ENCODE measurements at regions not wholly inside any gene's neighbourhood (a gene's known extent, or its start where the extent isn't known, plus 50 kb on each side); places are given as distances from the start of the nearest gene placed in this dataset.

DNA sequence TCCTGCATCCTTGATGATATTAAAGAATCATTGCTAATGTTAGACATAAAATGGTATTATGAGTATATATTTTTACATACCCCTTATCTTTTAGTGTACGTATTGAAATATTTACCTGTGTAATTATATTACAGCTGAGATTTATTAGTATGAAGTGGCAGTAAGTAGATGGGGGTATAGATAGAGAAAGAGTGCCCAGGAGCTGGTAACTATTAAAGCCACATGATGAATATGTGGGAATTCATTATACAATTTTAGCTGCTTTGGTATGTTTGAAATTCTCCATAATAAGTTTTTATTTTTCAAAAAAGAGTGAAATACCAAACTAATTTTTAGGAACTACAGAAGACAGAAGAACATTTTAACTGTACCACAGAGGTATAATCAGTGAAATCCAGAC, 339.0 kb downstream of the PLPP3 start:
- WGBS (ENCODE audit: extremely low coverage, insufficient read length, low lambda C conversion rate), result no CpG with 5 or more reads among the region's 1 CpG
- Histone ChIP-seq H3K23ac (ENCODE audit: insufficient read length, low read depth, low read length) (no peak overlapping the region), H3K27me3 (ENCODE audit: insufficient read depth, low read length) (no peaks in the 10 kb centered on the region), H3K79me1 (ENCODE audit: insufficient read depth, low read depth, low read length, poor library complexity, severe bottlenecking) (no peaks in the 10 kb centered on the region), H2BK5ac (ENCODE audit: insufficient read length, low read length) (no peak overlapping the region), H3K14ac (ENCODE audit: insufficient read depth, low read length) (no peak overlapping the region), H3K9ac (ENCODE audit: extremely low read depth, insufficient read length, low read length) (no peak overlapping the region), H2BK15ac (ENCODE audit: low read depth, low read length) (no peak overlapping the region), H2AK5ac (ENCODE audit: insufficient read length, low read length) (no peak overlapping the region), H4K20me1 (ENCODE audit: control insufficient read depth, insufficient read depth, insufficient read length) (no peaks in the 10 kb centered on the region), H3K27ac (ENCODE audit: insufficient read length, low read depth, low read length) (no peak overlapping the region), H3K23me2 (ENCODE audit: insufficient read length, low read depth, low read length, poor library complexity, severe bottlenecking) (no peaks in the 10 kb centered on the region), H3K4ac (ENCODE audit: low read depth, low read length) (no peak overlapping the region), H4K91ac (ENCODE audit: insufficient read length, low read depth, low read length) (no peak overlapping the region), H3K4me1 (ENCODE audit: insufficient read depth, low read length) (no peaks in the 10 kb centered on the region), H2BK20ac (ENCODE audit: low read depth, low read length, poor library complexity, severe bottlenecking) (no peak overlapping the region), H2BK120ac (ENCODE audit: low read depth, low read length, poor library complexity, severe bottlenecking) (no peak overlapping the region), H3K18ac (ENCODE audit: insufficient read length, low read depth, low read length) (no peak overlapping the region), H2BK12ac (ENCODE audit: insufficient read length, low read depth, low read length) (no peak overlapping the region), H2AFZ (ENCODE audit: low read length) (no peak overlapping the region), H3T11ph (ENCODE audit: low read length) (no peak overlapping the region), H4K8ac (replicated peaks; ENCODE audit: insufficient read length, low read depth, low read length) (no peak overlapping the region), H3K56ac (ENCODE audit: insufficient read length, low read depth, low read length) (no peak overlapping the region), H4K5ac (ENCODE audit: insufficient read length, low read depth, low read length) (no peak overlapping the region), H3K4me2 (ENCODE audit: insufficient read depth, insufficient read length, low read length) (no peak overlapping the region), H3K9me3 (ENCODE audit: control insufficient read depth, low read depth, low read length) (no peaks in the 10 kb centered on the region), H3K79me2 (ENCODE audit: insufficient read depth, low read length) (no peaks in the 10 kb centered on the region)
- Mint-ChIP-seq H3K9me3 (peaks cover 17 to 27% of the 10 kb centered on the region in 2 experiments), H3K4me1 (no peaks in the 10 kb centered on the region), H3K27ac (no peak overlapping the region), H3K4me3 (no peak overlapping the region), H3K27me3 (ENCODE audit: low read depth) (no peaks in the 10 kb centered on the region; the same call in 1 of the 2 replicates), H3K36me3 (ENCODE audit: insufficient read depth in 1 of 3, low read depth in 3 of 3) (peaks cover 0 to 14% (median 5%) of the 10 kb centered on the region in 3 experiments; a peak in 4 of 7 replicates)
- TF ChIP-seq, protein P1, sequence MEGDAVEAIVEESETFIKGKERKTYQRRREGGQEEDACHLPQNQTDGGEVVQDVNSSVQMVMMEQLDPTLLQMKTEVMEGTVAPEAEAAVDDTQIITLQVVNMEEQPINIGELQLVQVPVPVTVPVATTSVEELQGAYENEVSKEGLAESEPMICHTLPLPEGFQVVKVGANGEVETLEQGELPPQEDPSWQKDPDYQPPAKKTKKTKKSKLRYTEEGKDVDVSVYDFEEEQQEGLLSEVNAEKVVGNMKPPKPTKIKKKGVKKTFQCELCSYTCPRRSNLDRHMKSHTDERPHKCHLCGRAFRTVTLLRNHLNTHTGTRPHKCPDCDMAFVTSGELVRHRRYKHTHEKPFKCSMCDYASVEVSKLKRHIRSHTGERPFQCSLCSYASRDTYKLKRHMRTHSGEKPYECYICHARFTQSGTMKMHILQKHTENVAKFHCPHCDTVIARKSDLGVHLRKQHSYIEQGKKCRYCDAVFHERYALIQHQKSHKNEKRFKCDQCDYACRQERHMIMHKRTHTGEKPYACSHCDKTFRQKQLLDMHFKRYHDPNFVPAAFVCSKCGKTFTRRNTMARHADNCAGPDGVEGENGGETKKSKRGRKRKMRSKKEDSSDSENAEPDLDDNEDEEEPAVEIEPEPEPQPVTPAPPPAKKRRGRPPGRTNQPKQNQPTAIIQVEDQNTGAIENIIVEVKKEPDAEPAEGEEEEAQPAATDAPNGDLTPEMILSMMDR (conservative IDR thresholded peaks at IDR 0.05), result no peak
- DNase-seq, result no peak

All from H9 (cell line).